B cell (primary cell): ENCODE measurements at regions not wholly inside any gene's neighbourhood (a gene's known extent, or its start where the extent isn't known, plus 50 kb on each side); places are given as distances from the start of the nearest gene placed in this dataset.

Experiments used
- ATAC-seq: fragments of 200-7000 bp; cut with Tn5 transposase; one replicate; pipeline ENCODE4 v1.10.0; 2021; ENCODE audit warnings: low read depth, mild to moderate bottlenecking, moderate number of reproducible peaks, moderate library complexity
- CTCF ChIA-PET: fragments of 350-600 bp; sonication (Branson Sonifier 250); formaldehyde crosslinking; loops from one replicate; lab custom pipeline; 2021; ENCODE audit warnings: antibody characterized with exemption, inconsistent platforms; lab: Charles Lee
- POLR2A ChIA-PET: fragments of 350-600 bp; sonication (Branson Sonifier 250); formaldehyde crosslinking; loops from one replicate; lab custom pipeline; 2021; ENCODE audit warnings: antibody characterized with exemption; lab: Charles Lee
- DNase-seq: peaks from one replicate; pipeline ENCODE4 v3.0.0; 2013
- H2AFZ ChIP-seq: 2 replicates; pipeline ENCODE4 v1.6.1; 2012; ENCODE audit warnings: mild to moderate bottlenecking, low read depth, low read length; ENCODE audit not compliant: insufficient read depth, poor library complexity, severe bottlenecking
- H3K27ac ChIP-seq, 2 donors: 1 replicate in 1 of 2; 2 replicates in 1 of 2; pipeline ENCODE4 v1.5.1; 2012 to 2013; ENCODE audit warnings: low read length in 2 of 2, mild to moderate bottlenecking in 2 of 2, moderate library complexity in 1 of 2
- H3K27me3 ChIP-seq, 4 experiments: fragments of 200-600 bp in 1 of 4; sonication (generic) in 1 of 4; replicated peaks in 1 of 4; 1 replicate in 2 of 4; 2 replicates in 2 of 4; pipeline versions ENCODE4 v1.6.1 to v1.7.0; 2013 to 2016; ENCODE audit warnings: low read length in 3 of 4, mild to moderate bottlenecking in 2 of 4, mixed read lengths in 1 of 4, moderate library complexity in 1 of 4; ENCODE audit not compliant: insufficient read depth in 4 of 4, control insufficient read depth in 3 of 4; ENCODE audit errors: control extremely low read depth in 1 of 4
- H3K36me3 ChIP-seq, 2 experiments: replicated peaks in 1 of 2; 1 replicate in 1 of 2; 2 replicates in 1 of 2; pipeline versions ENCODE4 v1.6.1 to v1.7.1; 2013; ENCODE audit warnings: low read length in 1 of 2; ENCODE audit not compliant: insufficient read depth in 2 of 2, control insufficient read depth in 1 of 2; ENCODE audit errors: control extremely low read depth in 1 of 2, extremely low read depth in 1 of 2
- H3K4me1 ChIP-seq, 2 donors: fragments of 200-600 bp in 1 of 2; sonication (generic) in 1 of 2; 1 replicate in 1 of 2; 2 replicates in 1 of 2; pipeline versions ENCODE4 v1.5.1 to v1.6.1; 2013 to 2017; ENCODE audit warnings: low read length in 2 of 2; ENCODE audit not compliant: control insufficient read depth in 2 of 2, insufficient read depth in 2 of 2
- H3K4me2 ChIP-seq: replicated peaks from 2 replicates; pipeline ENCODE3; 2012; ENCODE audit warnings: mild to moderate bottlenecking, low read depth, low read length; ENCODE audit not compliant: poor library complexity, severe bottlenecking
- H3K4me3 ChIP-seq, 5 experiments: fragments of 200-600 bp in 1 of 5; sonication (generic) in 1 of 5; 1 replicate in 3 of 5; 2 replicates in 2 of 5; pipeline versions ENCODE4 v1.5.1 to v1.7.0; 2011 to 2016; ENCODE audit warnings: low read length in 4 of 5, mild to moderate bottlenecking in 4 of 5, low read depth in 2 of 5, control low read depth in 1 of 5, moderate library complexity in 1 of 5; ENCODE audit not compliant: insufficient read depth in 1 of 5; ENCODE audit errors: control extremely low read depth in 1 of 5, extremely low read depth in 1 of 5
- H3K79me2 ChIP-seq: fragments of 200-600 bp; sonication (generic); one replicate; pipeline ENCODE4 v1.6.0; 2016; ENCODE audit warnings: low read length; ENCODE audit not compliant: control insufficient read depth, insufficient read depth
- H3K9ac ChIP-seq: fragments of 200-600 bp; sonication (generic); 2 replicates; pipeline ENCODE4 v1.6.1; 2017; ENCODE audit warnings: mild to moderate bottlenecking, low read length, moderate library complexity
- H3K9me3 ChIP-seq, 3 donors: one replicate each; pipeline versions ENCODE4 v1.6.1 to v1.7.1; 2013; ENCODE audit warnings: low read length in 2 of 3; ENCODE audit not compliant: control insufficient read depth in 2 of 3, insufficient read depth in 1 of 3; ENCODE audit errors: control extremely low read depth in 1 of 3
- H4K20me1 ChIP-seq: 2 replicates; pipeline ENCODE4 v1.6.0; 2012; ENCODE audit warnings: mild to moderate bottlenecking, low read length; ENCODE audit not compliant: insufficient read depth, control insufficient read depth, poor library complexity, severe bottlenecking
- H3K27ac Mint-ChIP-seq: one replicate; pipeline ENCODE4 v1.8.0; 2021; ENCODE audit warnings: mixed read lengths
- H3K27me3 Mint-ChIP-seq: one replicate; pipeline ENCODE4 v1.8.0; 2021; ENCODE audit warnings: mixed read lengths
- H3K4me1 Mint-ChIP-seq: one replicate; pipeline ENCODE4 v1.8.0; 2021; ENCODE audit warnings: mixed read lengths
- H3K4me3 Mint-ChIP-seq: one replicate; pipeline ENCODE4 v1.8.0; 2021; ENCODE audit warnings: mixed read lengths
- H3K9me3 Mint-ChIP-seq: one replicate; pipeline ENCODE4 v1.8.0; 2022; ENCODE audit warnings: mixed read lengths; ENCODE audit not compliant: insufficient read depth
- CTCF ChIP-seq: fragments of 200-600 bp; IDR thresholded peaks from one replicate; pipeline ENCODE4 v1.8.0; 2022; ENCODE audit warnings: antibody characterized with exemption, mild to moderate bottlenecking
- EZH2 ChIP-seq: IDR thresholded peaks from 2 replicates; pipeline ENCODE4 v1.6.1; 2012; ENCODE audit warnings: borderline replicate concordance, low read depth, mild to moderate bottlenecking, moderate library complexity, low read length; ENCODE audit not compliant: insufficient read depth, poor library complexity, severe bottlenecking
- WGBS: methylation state at CpG from one replicate; pipeline ENCODE4 v1.1.5; 2013; ENCODE audit warnings: missing lambda C conversion rate; ENCODE audit not compliant: insufficient coverage; 5-methylcytosine and 5-hydroxymethylcytosine counted together
- intact Hi-C: fragments of 100-400 bp; cut with micrococcal nuclease; formaldehyde crosslinking; loops from one replicate; pipeline ENCODE4 v1.10.0; 2022

- no peak overlapping the region for H3K27ac Mint-ChIP-seq
- Histone ChIP-seq H3K36me3 (no peaks in the 10 kb centered on the region), H3K4me2 (no peak overlapping the region), H3K4me3 (no peak overlapping the region), H3K27me3 (no peaks in the 10 kb centered on the region), H3K9ac (no peak overlapping the region), H3K9me3 (no peaks in the 10 kb centered on the region), H3K4me1 (no peaks in the 10 kb centered on the region), H3K27ac (no peak overlapping the region), H4K20me1 (no peaks in the 10 kb centered on the region), H3K79me2 (no peaks in the 10 kb centered on the region), H2AFZ (no peak overlapping the region)
- H3K9me3 Mint-ChIP-seq: peaks cover 4% of the 10 kb centered on the region
- TF ChIP-seq EZH2 (no peak), CTCF (no peak)
- intact Hi-C loops: no loop called here
- no peak overlapping the region for H3K4me3 Mint-ChIP-seq
- ATAC-seq (no peak), DNase-seq (no peak)
- no peaks in the 10 kb centered on the region for H3K4me1 Mint-ChIP-seq
- no peaks in the 10 kb centered on the region for H3K27me3 Mint-ChIP-seq
- ChIA-PET CTCF (no interaction called here), POLR2A (no interaction called here)
- no CpG with 5 or more reads among the region's 1 CpG for WGBS
Observed at GRCh38 chr17:53740312-53740711, 82.4 kb upstream of the KIF2B start.

- POLR2A ChIA-PET: no interaction called here
- Histone ChIP-seq H3K4me1 (no peaks in the 10 kb centered on the region), H3K4me2 (no peak overlapping the region), H3K27me3 (no peaks in the 10 kb centered on the region), H3K9me3 (peaks cover 0 to 1% (median 0%) of the 10 kb centered on the region in 3 donors), H3K4me3 (no peak overlapping the region), H3K27ac (no peak overlapping the region), H3K36me3 (no peaks in the 10 kb centered on the region), H3K79me2 (no peaks in the 10 kb centered on the region), H3K9ac (no peak overlapping the region), H2AFZ (no peak overlapping the region), H4K20me1 (no peaks in the 10 kb centered on the region)
- no peak overlapping the region for H3K27ac Mint-ChIP-seq
- no peak for ATAC-seq
- no peak overlapping the region for H3K4me3 Mint-ChIP-seq
- no peak for DNase-seq
- intact Hi-C loops: no loop called here
- no peaks in the 10 kb centered on the region for H3K4me1 Mint-ChIP-seq
- peaks cover 3% of the 10 kb centered on the region for H3K9me3 Mint-ChIP-seq
- no peak for TF ChIP-seq CTCF
- no peak for TF ChIP-seq EZH2
- CTCF ChIA-PET: no interaction called here
- H3K27me3 Mint-ChIP-seq: no peaks in the 10 kb centered on the region
- 78% methylated on average over 2 of the region's 5 CpGs for WGBS
Observed at GRCh38 chr17:53736516-53737240, 86.0 kb upstream of the KIF2B start.
